ENCODE measurements at regions not wholly inside any gene's neighbourhood (a gene's known extent, or its start where the extent isn't known, plus 50 kb on each side); places are given as distances from the start of the nearest gene placed in this dataset.
A peak's percentile ranks its signal among the peaks of the same experiment; 100 is the strongest.

DNA sequence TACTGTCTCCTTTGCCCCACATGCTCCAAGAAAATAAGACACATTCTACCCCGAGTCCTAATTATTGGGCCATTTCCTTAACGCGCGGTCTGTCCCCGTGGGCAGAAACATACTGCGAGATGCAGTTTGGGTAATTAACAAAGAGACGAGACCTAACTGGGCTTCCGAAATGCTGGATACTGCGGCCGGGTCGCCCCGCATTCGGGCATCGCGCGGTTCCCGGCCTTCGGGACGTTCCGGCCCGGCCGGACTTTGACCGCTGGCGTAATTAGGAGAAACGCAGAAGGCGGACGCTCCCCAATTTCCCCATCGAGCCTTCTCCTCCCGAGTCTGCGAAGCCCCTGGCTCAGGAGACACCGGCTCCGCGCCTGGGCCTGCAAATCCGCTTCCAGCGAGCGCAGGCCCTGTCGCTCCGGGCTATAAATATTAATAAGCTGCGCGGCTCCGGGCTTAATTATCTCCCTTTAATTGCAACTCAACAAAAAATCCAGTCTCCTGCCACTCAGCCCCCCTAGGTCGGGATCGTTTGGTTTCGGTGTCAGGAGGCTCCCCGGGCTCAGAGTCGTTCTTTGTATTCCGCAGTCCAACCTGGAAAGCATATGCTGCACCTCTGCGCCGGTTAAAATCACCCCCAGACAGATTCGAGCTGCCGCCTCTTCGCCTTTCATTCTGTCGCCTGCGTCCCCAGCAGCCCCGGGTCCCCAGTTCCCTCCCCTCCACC, 131.5 kb downstream of the SPAG6 start:
- TF ChIP-seq SUZ12 (IDR thresholded peaks at IDR 0.05; ENCODE audit: extremely low read depth, insufficient read depth, insufficient read length) (peak; percentile 45), YY1 (IDR thresholded peaks at IDR 0.05; ENCODE audit: insufficient read depth, insufficient read length) (no peak), ZNF274 (IDR thresholded peaks at IDR 0.05; ENCODE audit: low read depth, low read length) (no peak)

Measured in NT2/D1 (cell line).